ENCODE measurements at regions not wholly inside any gene's neighbourhood (a gene's known extent, or its start where the extent isn't known, plus 50 kb on each side); places are given as distances from the start of the nearest gene placed in this dataset.

DNA sequence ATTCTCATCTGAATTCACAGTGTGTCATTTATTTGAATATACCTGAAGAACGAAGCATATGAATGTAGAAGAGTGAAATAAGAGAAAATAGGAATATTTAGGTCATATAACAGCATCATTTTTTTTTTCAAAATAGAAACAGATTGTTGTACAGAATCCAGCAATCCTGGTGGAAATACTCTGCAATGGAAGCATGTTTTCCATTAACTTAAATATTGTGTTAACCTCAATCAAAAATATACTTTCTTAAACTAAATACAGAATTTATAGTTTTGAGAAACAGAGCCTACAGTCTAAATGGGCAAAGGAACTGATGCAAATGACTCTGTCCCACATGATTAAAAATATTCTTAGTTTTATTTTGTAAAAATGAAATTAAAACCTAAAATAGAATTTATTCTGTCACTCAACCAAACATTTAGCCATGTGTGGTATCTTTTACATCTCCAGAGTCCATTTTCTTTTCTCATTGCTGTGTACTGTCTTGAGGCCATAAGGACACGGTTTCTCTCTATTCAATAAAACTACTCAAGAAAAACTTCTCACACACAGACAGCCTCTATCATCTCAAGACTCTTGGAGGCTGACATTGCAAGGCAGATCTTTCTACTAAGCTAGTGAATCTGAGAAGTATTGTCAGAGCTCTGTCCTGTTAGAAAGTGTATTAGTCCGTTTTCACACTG lies 322.6 kb downstream of the LTN1 start:
- Mint-ChIP-seq H3K4me1 (no peaks in the 10 kb centered on the region), H3K36me3 (no peaks in the 10 kb centered on the region), H3K9me3 (no peaks in the 10 kb centered on the region), H3K27me3 (ENCODE audit: low read depth) (no peaks in the 10 kb centered on the region), H3K4me3 (no peak overlapping the region), H3K27ac (no peak overlapping the region)
- TF ChIP-seq, protein P1, sequence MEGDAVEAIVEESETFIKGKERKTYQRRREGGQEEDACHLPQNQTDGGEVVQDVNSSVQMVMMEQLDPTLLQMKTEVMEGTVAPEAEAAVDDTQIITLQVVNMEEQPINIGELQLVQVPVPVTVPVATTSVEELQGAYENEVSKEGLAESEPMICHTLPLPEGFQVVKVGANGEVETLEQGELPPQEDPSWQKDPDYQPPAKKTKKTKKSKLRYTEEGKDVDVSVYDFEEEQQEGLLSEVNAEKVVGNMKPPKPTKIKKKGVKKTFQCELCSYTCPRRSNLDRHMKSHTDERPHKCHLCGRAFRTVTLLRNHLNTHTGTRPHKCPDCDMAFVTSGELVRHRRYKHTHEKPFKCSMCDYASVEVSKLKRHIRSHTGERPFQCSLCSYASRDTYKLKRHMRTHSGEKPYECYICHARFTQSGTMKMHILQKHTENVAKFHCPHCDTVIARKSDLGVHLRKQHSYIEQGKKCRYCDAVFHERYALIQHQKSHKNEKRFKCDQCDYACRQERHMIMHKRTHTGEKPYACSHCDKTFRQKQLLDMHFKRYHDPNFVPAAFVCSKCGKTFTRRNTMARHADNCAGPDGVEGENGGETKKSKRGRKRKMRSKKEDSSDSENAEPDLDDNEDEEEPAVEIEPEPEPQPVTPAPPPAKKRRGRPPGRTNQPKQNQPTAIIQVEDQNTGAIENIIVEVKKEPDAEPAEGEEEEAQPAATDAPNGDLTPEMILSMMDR (IDR thresholded peaks at IDR 0.05; ENCODE audit: unreplicated experiment) = no peak
- no peak for DNase-seq (ENCODE audit: low spot score in 2 of 2, unreplicated experiment in 2 of 2)

DNA sequence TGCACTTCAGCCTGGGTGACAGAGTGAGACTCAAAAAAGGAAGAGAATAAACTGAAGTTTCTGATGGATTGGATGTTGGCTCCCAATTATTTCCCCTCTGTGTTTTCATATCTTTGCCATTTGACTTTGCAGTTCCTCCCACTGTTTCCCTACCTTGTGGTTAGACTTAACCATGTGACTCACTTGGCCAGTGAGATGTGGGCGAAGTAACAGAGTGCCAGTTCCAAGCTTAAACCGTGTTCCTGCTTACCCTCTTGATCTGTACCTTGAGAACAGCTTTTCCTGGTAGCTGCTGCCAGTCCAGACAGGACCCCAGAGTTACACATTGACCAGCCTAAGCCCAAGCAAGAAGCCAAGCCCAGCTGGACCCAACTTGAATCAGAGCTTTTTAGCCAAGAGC lies 323.4 kb downstream of the LTN1 start:
- Mint-ChIP-seq H3K4me3 (no peak overlapping the region), H3K27me3 (ENCODE audit: low read depth) (no peaks in the 10 kb centered on the region), H3K27ac (no peak overlapping the region), H3K36me3 (no peaks in the 10 kb centered on the region), H3K9me3 (no peaks in the 10 kb centered on the region), H3K4me1 (no peaks in the 10 kb centered on the region)
- no peak for DNase-seq (ENCODE audit: low spot score in 2 of 2, unreplicated experiment in 2 of 2)
- TF ChIP-seq, protein P1 (IDR thresholded peaks at IDR 0.05; ENCODE audit: unreplicated experiment) = no peak

DNA sequence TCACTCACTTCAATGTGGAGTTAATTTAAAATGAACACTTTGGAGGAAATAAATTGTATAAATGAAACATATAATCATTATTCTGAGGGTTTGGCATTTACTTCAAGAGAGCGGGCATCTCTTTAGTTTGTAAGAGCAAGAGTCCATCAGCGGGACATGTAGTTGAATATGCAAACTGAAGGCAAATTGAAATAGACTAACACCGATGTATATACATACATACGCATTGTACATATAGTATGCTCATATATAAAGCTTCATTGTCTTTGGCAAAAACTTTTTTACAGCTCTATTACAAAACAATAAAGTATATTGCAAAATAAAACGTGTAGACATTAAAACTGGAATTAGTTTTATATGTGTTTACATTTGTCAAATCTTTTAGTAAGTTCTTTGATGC lies 328.9 kb downstream of the LTN1 start:
- H3K27me3 Mint-ChIP-seq (ENCODE audit: low read depth) = no peaks in the 10 kb centered on the region
- H3K9me3 Mint-ChIP-seq = peaks cover 5% of the 10 kb centered on the region
- no peaks in the 10 kb centered on the region for H3K36me3 Mint-ChIP-seq
- no peak overlapping the region for H3K4me3 Mint-ChIP-seq
- TF ChIP-seq, protein P1 (IDR thresholded peaks at IDR 0.05; ENCODE audit: unreplicated experiment) = no peak
- DNase-seq (ENCODE audit: low spot score in 2 of 2, unreplicated experiment in 2 of 2) = no peak
- H3K27ac Mint-ChIP-seq = no peak overlapping the region
- no peaks in the 10 kb centered on the region for H3K4me1 Mint-ChIP-seq

DNA sequence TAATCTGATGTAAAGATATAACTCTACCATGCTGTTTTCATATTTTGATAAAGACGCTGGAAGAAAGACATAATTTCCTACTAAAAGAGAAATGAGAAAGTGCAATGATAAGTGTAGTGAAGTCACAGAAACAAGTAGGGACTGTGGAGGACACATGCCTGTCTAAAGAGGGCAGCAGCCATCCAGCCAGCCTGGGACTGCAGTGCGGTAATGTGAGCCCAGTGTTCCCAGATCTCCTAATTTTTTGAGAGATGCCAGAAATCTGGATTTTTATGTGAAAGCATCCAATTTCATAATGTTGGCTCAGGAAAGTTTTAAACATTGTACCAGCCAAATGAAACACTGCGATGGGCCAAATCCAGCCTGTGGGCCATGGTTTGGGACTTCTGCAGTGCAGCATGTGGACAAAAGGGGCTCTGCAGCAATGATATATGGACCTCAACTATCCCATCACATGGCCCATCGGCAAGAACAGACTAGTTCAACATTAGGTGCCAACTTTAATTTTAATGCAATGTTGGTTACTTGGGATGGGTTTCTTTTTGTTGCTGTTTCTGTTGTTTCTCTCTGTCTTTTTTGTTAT lies 329.5 kb downstream of the LTN1 start:
- no peak overlapping the region for H3K4me3 Mint-ChIP-seq
- no peak for DNase-seq (ENCODE audit: low spot score in 2 of 2, unreplicated experiment in 2 of 2)
- H3K27ac Mint-ChIP-seq = no peak overlapping the region
- TF ChIP-seq, protein P1 (IDR thresholded peaks at IDR 0.05; ENCODE audit: unreplicated experiment) = no peak
- H3K27me3 Mint-ChIP-seq (ENCODE audit: low read depth) = no peaks in the 10 kb centered on the region
- H3K36me3 Mint-ChIP-seq = no peaks in the 10 kb centered on the region
- no peaks in the 10 kb centered on the region for H3K4me1 Mint-ChIP-seq
- H3K9me3 Mint-ChIP-seq = peaks cover 5% of the 10 kb centered on the region

DNA sequence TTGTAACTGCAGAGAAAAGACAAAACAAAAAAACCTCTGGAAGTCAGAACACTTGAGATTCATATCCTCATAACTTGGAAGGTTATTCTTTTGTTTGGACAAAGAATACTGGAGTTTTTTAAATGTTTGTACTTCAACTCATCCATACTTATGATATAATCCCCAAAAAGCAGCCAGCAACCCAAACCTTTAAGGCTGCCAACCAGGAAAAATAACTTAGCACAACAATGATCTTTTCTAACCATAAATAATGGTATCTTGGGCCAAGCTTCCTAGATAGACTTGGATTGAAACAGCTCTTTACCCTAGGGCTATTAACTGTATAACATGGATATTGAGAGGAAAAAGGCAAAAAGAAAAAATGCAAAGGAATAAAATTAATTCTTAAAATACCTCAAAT lies 335.1 kb downstream of the LTN1 start:
- H3K36me3 Mint-ChIP-seq = no peaks in the 10 kb centered on the region
- DNase-seq (ENCODE audit: low spot score in 2 of 2, unreplicated experiment in 2 of 2) = no peak
- no peaks in the 10 kb centered on the region for H3K4me1 Mint-ChIP-seq
- H3K27me3 Mint-ChIP-seq (ENCODE audit: low read depth) = no peaks in the 10 kb centered on the region
- TF ChIP-seq, protein P1 (IDR thresholded peaks at IDR 0.05; ENCODE audit: unreplicated experiment) = no peak
- H3K27ac Mint-ChIP-seq = no peak overlapping the region
- peaks cover 6% of the 10 kb centered on the region for H3K9me3 Mint-ChIP-seq
- no peak overlapping the region for H3K4me3 Mint-ChIP-seq

Measured in mesothelial cell of epicardium (in vitro differentiated cells).